GM12878 (cell line): ENCODE measurements at regions not wholly inside any gene's neighbourhood (a gene's known extent, or its start where the extent isn't known, plus 50 kb on each side); places are given as distances from the start of the nearest gene placed in this dataset.

Experiments used
- ATAC-seq: fragments of 200-7000 bp; cut with Tn5 transposase; 3 replicates; pipeline ENCODE4 v1.9.1; 2020; ENCODE audit warnings: mild to moderate bottlenecking, moderate library complexity
- BruUV-seq: library from RNA; stranded (reverse); fragments of 400-500 nt; replicated peaks from 2 replicates; lab custom pipeline; 2021; lab: Mats Ljungman, UMichigan
- CTCF ChIA-PET: fragments of 300-600 bp; sonication (Branson Sonifier 250); formaldehyde crosslinking; extraction: SDS; loops from one replicate; lab custom pipeline; 2021; ENCODE audit warnings: inconsistent platforms; lab: Yijun Ruan, JAX
- POLR2A ChIA-PET: fragments of 350-600 bp; formaldehyde crosslinking; extraction: SDS; loops from one replicate; lab custom pipeline; 2021; ENCODE audit warnings: inconsistent platforms; lab: Charles Lee
- RAD21 ChIA-PET: fragments of 300-600 bp; sonication (Branson Sonifier 250); formaldehyde crosslinking; loops from one replicate; lab custom pipeline; 2023; ENCODE audit warnings: antibody characterized with exemption; ENCODE audit not compliant: unreplicated experiment; lab: Charles Lee
- SMC1A ChIA-PET: fragments of 300-600 bp; sonication (Branson Sonifier 250); formaldehyde crosslinking; loops from one replicate; lab custom pipeline; 2023; ENCODE audit not compliant: unreplicated experiment, uncharacterized antibody; lab: Charles Lee
- DNase-seq: peaks from one replicate; pipeline ENCODE4 v3.0.0-alpha.2; 2011; ENCODE audit warnings: low read depth, low spot score
- FAIRE-seq: peaks from 3 replicates; lab custom pipeline; 2011; peaks lifted over from hg19 to GRCh38; lab: Jason Lieb, UNC
- H2AFZ ChIP-seq: 2 replicates; pipeline ENCODE4 v1.6.0; 2011; ENCODE audit warnings: low read depth, low read length, control low read depth; ENCODE audit not compliant: control insufficient read depth
- H3K27ac ChIP-seq: 2 replicates; pipeline ENCODE4 v1.5.1; 2011; ENCODE audit warnings: control low read depth; ENCODE audit not compliant: control insufficient read depth, insufficient read depth
- H3K27me3 ChIP-seq, 2 experiments: replicated peaks in 1 of 2; 2 replicates each; pipeline versions ENCODE4 v1.6.0 to v1.6.1; 2011; ENCODE audit warnings: low read length in 1 of 2; ENCODE audit not compliant: control insufficient read depth in 2 of 2, insufficient read depth in 2 of 2
- H3K36me3 ChIP-seq, 2 experiments: 2 replicates each; pipeline ENCODE4 v1.5.1; 2011; ENCODE audit warnings: low read length in 1 of 2; ENCODE audit not compliant: control insufficient read depth in 2 of 2, insufficient read depth in 2 of 2
- H3K4me1 ChIP-seq: 2 replicates; pipeline ENCODE4 v1.6.1; 2011; ENCODE audit warnings: mild to moderate bottlenecking, low read length, moderate library complexity, mixed read lengths; ENCODE audit not compliant: control insufficient read depth, insufficient read depth
- H3K4me2 ChIP-seq: 2 replicates; pipeline ENCODE4 v1.6.0; 2011; ENCODE audit warnings: control low read depth; ENCODE audit not compliant: control insufficient read depth, insufficient read depth
- H3K4me3 ChIP-seq: fragments of 200-600 bp; sonication (generic); 2 replicates; pipeline ENCODE4 v1.5.1; 2016
- H3K79me2 ChIP-seq: 2 replicates; pipeline ENCODE4 v1.6.0; 2011; ENCODE audit warnings: low read length; ENCODE audit not compliant: control insufficient read depth, insufficient read depth
- H3K9ac ChIP-seq: 2 replicates; pipeline ENCODE4 v1.8.0; 2011; ENCODE audit warnings: low read length, control low read depth, mixed read lengths; ENCODE audit not compliant: control insufficient read depth, insufficient read depth
- H3K9me3 ChIP-seq: replicated peaks from 3 replicates; pipeline ENCODE4 v1.5.1; 2011; ENCODE audit warnings: mild to moderate bottlenecking, low read length; ENCODE audit not compliant: control insufficient read depth, insufficient read depth
- H4K20me1 ChIP-seq: 2 replicates; pipeline ENCODE4 v1.6.0; 2011; ENCODE audit not compliant: control insufficient read depth, insufficient read depth
- ESRRA ChIP-seq: IDR thresholded peaks from 2 replicates; pipeline ENCODE4 v1.6.1; 2012; ENCODE audit warnings: mild to moderate bottlenecking, low read length, improper control_type of control experiment
- HSF1 ChIP-seq: fragments of 150-350 bp; IDR thresholded peaks from 2 replicates; pipeline ENCODE4 v1.6.1; 2014; ENCODE audit warnings: mild to moderate bottlenecking, low read depth, low read length
- PAX5 ChIP-seq: IDR thresholded peaks from 2 replicates; pipeline ENCODE4 v1.6.1; 2011; ENCODE audit warnings: low read depth, low read length, borderline replicate concordance
- RB1 ChIP-seq: fragments of 450-650 bp; formaldehyde crosslinking; IDR thresholded peaks from 2 replicates; pipeline ENCODE4 v1.6.1; 2017; ENCODE audit warnings: mild to moderate bottlenecking, borderline replicate concordance
- RFX5 ChIP-seq: IDR thresholded peaks from 2 replicates; pipeline ENCODE4 v1.6.1; 2011; ENCODE audit warnings: low read depth, low read length, improper control_type of control experiment
- WRNIP1 ChIP-seq: IDR thresholded peaks from 2 replicates; pipeline ENCODE4 v1.6.1; 2011; ENCODE audit warnings: low read depth, low read length, improper control_type of control experiment, borderline replicate concordance
- ZNF384 ChIP-seq: IDR thresholded peaks from 2 replicates; pipeline ENCODE4 v1.6.1; 2012; ENCODE audit warnings: low read depth, mild to moderate bottlenecking, low read length, improper control_type of control experiment, borderline replicate concordance
- WGBS: methylation state at CpG from one replicate; pipeline ENCODE4 v1.1.6; 2016; ENCODE audit warnings: low lambda C conversion rate; ENCODE audit not compliant: insufficient replicate concordance, insufficient coverage; ENCODE audit errors: missing lambda C conversion rate; 5-methylcytosine and 5-hydroxymethylcytosine counted together
- in situ Hi-C: fragments of 300-500 bp; cut with MboI; formaldehyde crosslinking; loops from 9 replicates; pipeline ENCODE4 v1.14.3; 2018; ENCODE audit warnings: mixed read lengths
- intact Hi-C: fragments of 100-400 bp; cut with micrococcal nuclease; formaldehyde crosslinking; loops from one replicate; pipeline ENCODE4 v1.14.2; 2022; ENCODE audit not compliant: unreplicated experiment
- TF ChIP-seq, protein P1 (sequence below): IDR thresholded peaks from 2 replicates; pipeline ENCODE4 v1.6.1; 2011; ENCODE audit warnings: low read depth, low read length, improper control_type of control experiment, borderline replicate concordance

DNA sequence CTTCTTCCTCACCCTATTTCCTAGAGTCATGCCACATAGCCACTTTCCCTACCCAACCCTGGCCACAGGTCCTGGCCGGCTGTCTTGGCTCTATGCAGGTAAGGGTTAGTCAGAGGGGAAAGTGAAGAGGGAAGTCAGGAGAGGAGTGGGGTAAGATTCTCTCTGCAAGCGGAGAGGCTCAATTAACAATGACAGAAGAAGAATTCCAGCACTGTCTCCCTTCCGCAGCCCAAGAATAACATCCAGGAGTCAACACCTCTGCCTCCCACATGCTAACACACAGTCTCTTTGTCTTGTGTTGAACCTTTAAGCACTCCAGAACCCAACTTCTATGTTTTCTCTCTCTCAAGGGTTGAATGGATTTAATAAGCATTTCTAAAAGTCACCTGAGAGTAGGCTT, 235.1 kb upstream of the ANKRD55 start:
- Histone ChIP-seq H3K4me3 (no peak overlapping the region), H3K27me3 (0 out of 4 replicates have a peak, but pooled peaks cover 0 to 3% of the 10 kb centered on the region in 2 experiments), H3K9ac (no peak overlapping the region), H3K36me3 (no peaks in the 10 kb centered on the region), H3K27ac (no peak overlapping the region), H2AFZ (no peak overlapping the region), H3K4me2 (no peak overlapping the region), H4K20me1 (no peaks in the 10 kb centered on the region), H3K4me1 (no peaks in the 10 kb centered on the region), H3K9me3 (no peaks in the 10 kb centered on the region), H3K79me2 (no peaks in the 10 kb centered on the region)
- no peak for DNase-seq
- RAD21 ChIA-PET: interaction anchor here (1.5 kb wide), 1 partner anchor 53 kb away, joined by 5 read pairs; no protein-coding TSS in a partner anchor
- 87% methylated on average over 3 of the region's 3 CpGs for WGBS
- no peak for FAIRE-seq
- in situ Hi-C loops (no loop called here), intact Hi-C loops (no loop called here)
- TF ChIP-seq RB1 (no peak), WRNIP1 (no peak), RFX5 (no peak), ESRRA (no peak), PAX5 (no peak), HSF1 (no peak), ZNF384 (no peak)
- TF ChIP-seq, protein P1, sequence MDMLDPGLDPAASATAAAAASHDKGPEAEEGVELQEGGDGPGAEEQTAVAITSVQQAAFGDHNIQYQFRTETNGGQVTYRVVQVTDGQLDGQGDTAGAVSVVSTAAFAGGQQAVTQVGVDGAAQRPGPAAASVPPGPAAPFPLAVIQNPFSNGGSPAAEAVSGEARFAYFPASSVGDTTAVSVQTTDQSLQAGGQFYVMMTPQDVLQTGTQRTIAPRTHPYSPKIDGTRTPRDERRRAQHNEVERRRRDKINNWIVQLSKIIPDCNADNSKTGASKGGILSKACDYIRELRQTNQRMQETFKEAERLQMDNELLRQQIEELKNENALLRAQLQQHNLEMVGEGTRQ: no peak
- POLR2A ChIA-PET: no interaction called here
- no TSS peak for BruUV-seq
- no peak for ATAC-seq
- SMC1A ChIA-PET: interaction anchor here (0.9 to 2.0 kb wide), 3 partner anchors 20 to 198 kb away, joined by 3 to 6 read pairs (median 3); no protein-coding TSS in a partner anchor
- CTCF ChIA-PET: interaction anchor here (0.8 to 2.8 kb wide), 2 partner anchors 8 to 12 kb away, joined by 4 to 18 read pairs; no protein-coding TSS in a partner anchor
